ENCODE measurements at regions not wholly inside any gene's neighbourhood (a gene's known extent, or its start where the extent isn't known, plus 50 kb on each side); places are given as distances from the start of the nearest gene placed in this dataset.
"Not testable (repeated sequence)": the region's sequence is repeated elsewhere in the genome, so short reads cannot be mapped to it uniquely, and the experiment has no call there.

- DNase-seq = no peak
These were observed 554.1 kb downstream of the KCTD12 start for GRCh38 chr13:76331943-76332712.

- no peak for DNase-seq
These were observed 555.4 kb downstream of the KCTD12 start for GRCh38 chr13:76330761-76331160.

GRCh38 chr13:76329866-76330580 lies 556.2 kb downstream of the KCTD12 start:
- DNase-seq = no peak

GRCh38 chr13:76329004-76329403 lies 557.2 kb downstream of the KCTD12 start:
- no peak for DNase-seq

DNA sequence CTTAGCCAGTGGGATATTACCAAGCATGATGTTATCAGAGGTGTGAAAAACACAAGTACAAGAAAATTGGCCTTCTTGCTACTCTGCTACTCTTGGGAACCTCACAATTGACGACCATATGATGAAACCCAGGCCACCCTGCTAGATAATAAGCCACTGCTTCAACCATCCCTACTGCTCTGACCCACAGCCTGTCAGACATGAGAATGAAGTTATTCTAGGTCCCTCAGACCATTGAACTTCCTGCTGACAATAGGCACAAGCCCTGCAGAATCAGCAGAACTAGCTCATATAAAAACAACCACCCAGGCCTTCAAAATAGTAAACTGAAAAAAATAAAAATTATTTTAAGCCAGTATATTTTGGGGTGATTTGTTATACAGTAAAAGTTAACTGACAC lies 559.9 kb downstream of the KCTD12 start:
- DNase-seq = no peak

- no peak for DNase-seq
These were observed 566.3 kb downstream of the KCTD12 start for GRCh38 chr13:76319921-76320320.

DNA sequence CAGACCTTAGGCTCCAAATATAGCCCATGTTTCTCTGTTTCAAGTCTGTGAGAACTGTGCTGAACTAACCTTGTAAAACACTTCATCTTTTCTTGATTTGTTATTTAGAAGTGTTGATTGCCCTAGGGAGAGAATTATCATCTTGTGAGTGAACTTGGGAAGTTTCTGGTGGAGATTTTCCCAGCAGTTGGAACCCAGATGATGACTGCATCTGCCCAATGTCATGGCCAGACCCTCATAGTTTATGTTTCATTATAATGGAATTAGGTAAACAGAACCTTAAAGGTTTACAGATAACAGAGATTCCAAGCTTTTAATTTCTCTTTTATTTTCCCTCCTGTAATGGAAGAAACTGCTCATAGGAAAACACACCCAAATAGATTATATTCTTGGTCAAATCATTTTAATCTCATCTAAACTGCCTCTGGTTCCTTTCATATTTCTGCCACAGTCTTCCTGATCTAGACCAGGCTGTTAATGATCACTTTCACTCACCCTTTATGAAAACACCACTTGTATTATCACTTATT lies 569.1 kb downstream of the KCTD12 start:
- no peak for DNase-seq

GRCh38 chr13:76314495-76314894 lies 571.7 kb downstream of the KCTD12 start:
- no peak for DNase-seq

- no peak for DNase-seq
These were observed 579.1 kb downstream of the KCTD12 start for GRCh38 chr13:76307142-76307541.

GRCh38 chr13:76300688-76301087 lies 585.5 kb downstream of the KCTD12 start:
- DNase-seq = no peak

GRCh38 chr13:76297331-76297730 lies 588.9 kb downstream of the KCTD12 start:
- DNase-seq = no peak

- DNase-seq = no peak
These were observed 589.5 kb downstream of the KCTD12 start for GRCh38 chr13:76296751-76297150.

DNA sequence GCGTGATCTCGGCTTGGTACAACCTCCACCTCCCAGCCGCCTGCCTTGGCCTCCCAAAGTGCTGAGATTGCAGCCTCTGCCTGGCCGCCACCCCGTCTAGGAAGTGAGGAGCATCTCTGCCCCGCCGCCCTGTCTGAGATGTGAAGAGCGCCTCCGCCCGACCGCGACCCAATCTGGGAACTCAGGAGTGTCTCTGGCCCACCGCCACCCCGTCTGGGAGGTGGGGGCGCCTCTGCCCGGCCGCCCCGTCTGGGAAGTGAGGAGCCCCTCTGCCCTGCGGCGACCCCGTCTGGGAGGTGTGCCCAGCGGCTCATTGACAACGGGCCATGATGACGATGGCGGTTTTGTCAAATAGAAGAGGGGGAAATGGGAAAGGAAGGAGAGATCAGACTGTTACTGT lies 591.2 kb downstream of the KCTD12 start:
- not testable (repeated sequence) for DNase-seq

- DNase-seq = no peak
These were observed 592.5 kb downstream of the KCTD12 start for GRCh38 chr13:76293751-76294150.

DNA sequence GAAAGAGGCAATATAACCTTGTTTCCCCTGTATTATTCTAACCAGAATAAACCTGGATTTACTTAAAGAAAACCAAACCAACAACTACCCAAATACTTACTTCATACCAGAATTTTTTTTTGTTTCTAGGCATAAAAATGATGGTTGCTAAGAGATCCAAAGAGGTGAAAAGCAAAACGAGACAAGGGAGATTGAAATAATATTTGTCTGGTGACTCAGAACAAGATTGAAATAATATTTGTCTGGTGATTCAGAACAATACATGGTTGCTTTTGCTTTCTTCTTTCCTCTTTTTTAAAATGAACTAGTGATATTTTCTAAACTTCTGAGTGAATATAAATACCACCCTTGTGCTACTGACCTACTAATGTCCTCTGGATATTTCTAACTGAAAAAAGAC lies 592.9 kb downstream of the KCTD12 start:
- no peak for DNase-seq

DNA sequence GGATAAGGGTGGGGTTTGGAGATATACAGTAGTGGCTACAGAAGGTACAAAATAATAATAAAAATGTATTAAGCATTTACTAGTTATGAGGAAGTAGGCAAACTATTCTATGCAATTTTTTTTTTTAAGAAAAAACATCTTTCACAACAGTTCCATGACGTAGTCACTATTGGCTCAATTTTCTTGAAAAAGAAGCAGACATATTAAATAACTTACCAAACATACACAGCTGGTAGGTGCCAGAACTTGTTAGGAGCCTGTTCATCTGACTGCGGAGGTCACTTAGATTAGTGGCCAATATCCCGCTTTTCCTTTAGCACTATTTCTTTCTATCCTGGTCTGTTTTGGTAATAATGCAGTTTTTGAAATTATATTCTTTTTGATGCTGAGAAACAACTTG lies 593.5 kb downstream of the KCTD12 start:
- DNase-seq = no peak

DNA sequence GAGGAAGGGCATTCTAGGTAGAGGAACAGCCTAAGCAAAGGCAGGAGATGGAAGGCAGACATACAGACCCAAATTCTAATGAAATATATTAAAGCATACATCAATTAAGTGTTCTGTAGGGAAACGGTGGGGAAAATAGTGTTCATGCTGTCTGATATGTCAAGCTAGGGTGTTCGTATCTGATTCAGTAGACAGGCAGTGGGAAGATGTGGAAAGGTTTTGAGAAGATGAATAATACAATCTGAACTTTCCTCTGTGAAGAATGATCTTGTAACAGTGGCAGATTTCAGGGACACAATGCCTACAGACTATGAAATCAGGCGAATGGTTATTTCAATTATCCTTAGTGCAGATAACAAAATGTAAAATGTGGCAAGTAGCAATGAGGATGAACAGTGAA lies 594.2 kb downstream of the KCTD12 start:
- DNase-seq = no peak

DNA sequence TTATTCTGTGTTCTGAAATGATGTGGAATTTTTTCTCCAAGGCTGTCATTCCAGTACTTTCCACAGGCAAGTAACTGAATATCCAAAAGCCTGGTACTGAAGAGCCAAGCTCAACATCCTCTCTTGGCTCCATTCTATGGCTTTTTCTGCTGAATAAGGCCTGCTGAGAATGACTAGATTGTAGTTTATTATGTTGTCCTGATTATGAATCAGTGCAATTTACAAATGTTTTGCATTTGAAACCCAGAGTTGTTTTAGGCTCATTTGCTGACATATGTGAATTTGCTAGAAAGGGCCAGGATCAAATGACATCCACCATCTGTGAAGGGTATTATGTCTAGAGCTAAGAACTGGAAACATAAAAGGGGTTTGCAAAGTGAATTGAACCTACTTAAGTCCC lies 596.6 kb downstream of the KCTD12 start:
- no peak for DNase-seq

DNA sequence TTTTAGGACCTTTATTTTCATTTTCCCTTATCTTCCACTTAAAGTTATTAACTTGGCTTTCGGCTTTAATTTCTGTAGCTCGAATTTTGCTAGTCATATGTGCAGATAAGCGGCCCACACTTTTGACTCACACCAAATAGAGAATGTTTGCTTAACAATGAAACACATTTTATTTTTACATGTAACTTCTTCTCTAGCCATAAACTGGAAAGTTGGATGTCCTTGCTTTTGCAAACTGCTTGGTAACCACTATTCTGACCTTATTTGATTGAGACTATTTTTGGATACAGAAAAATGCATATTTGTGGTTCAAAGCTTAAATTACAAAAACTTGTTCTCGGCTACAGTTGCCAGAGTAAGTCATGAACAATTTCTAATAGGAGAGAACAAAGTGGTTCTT lies 600.0 kb downstream of the KCTD12 start:
- DNase-seq = no peak

DNA sequence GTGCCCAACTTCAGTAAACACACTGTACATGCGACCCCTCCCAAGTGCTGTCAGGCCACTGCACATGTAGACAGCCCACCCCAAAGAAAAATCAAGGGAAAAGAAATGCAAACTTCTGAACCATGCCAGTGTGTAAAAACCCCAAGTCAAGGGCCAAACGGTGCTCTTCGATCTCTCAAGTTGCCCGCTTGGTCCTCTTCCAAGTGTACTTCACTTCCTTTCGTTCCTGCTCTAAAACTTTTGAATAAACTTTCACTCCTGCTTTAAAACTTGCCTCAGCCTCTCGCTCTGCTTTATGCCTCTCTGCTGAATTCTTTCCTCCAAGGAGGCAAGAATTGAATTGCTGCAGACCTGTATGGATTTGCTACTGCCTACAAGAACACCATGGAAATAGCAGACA lies 600.7 kb downstream of the KCTD12 start:
- DNase-seq = no peak

DNA sequence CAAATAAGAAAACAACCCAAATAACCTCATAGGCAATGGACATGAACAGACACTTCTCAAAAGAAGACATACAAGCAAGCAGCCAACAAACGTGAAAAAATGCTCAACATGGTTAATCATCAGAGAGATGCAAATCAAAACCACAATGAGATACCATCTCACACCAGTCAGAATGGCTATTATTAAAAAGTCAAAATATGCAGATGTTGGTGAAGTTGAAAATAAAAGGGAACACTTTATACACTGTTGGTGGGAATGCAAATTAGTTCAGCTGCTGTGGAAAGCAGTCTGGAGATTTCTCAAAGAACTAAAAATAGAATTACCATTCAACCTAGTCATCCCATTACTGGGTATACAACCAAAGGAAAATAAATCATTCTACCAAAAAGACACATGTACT lies 606.4 kb downstream of the KCTD12 start:
- DNase-seq = not testable (repeated sequence)

GRCh38 chr13:76271728-76272232 lies 614.4 kb downstream of the KCTD12 start:
- no peak for DNase-seq

GRCh38 chr13:76268307-76268706 lies 617.9 kb downstream of the KCTD12 start:
- DNase-seq = not testable (repeated sequence)

DNA sequence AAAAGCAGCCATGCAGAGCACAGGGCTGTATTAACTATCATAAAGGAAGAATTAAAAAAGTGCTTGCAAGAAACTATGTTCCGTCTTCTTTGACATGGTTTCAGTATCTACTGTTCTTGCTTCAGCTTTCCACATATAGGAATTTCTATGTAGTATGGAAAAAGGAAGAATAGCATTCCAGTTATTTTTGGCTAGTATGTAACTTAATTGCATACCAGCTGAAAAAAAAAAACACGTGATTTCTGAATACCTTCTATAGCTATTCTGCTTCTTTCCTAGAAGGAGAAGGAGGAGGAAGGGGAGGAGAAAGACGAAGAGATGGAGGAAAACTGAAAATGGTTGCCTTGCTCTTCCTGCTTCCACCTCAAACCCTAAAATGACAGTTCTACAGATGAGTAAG lies 619.0 kb downstream of the KCTD12 start:
- no peak for DNase-seq
